GM23248 (cell line): ENCODE measurements at regions not wholly inside any gene's neighbourhood (a gene's known extent, or its start where the extent isn't known, plus 50 kb on each side); places are given as distances from the start of the nearest gene placed in this dataset.

Experiments used
- EZH2 ChIP-seq: fragments of 200-600 bp; sonication (generic); IDR thresholded peaks from 2 replicates; pipeline ENCODE4 v1.6.1; 2018; ENCODE audit warnings: antibody characterized with exemption, mild to moderate bottlenecking; ENCODE audit not compliant: insufficient read depth, poor library complexity, severe bottlenecking
- EZH2phosphoT487 ChIP-seq: fragments of 200-600 bp; sonication (generic); IDR thresholded peaks from 2 replicates; pipeline ENCODE4 v1.6.1; 2018; ENCODE audit warnings: antibody characterized with exemption, moderate library complexity, mild to moderate bottlenecking, low read depth; ENCODE audit not compliant: insufficient read depth

DNA sequence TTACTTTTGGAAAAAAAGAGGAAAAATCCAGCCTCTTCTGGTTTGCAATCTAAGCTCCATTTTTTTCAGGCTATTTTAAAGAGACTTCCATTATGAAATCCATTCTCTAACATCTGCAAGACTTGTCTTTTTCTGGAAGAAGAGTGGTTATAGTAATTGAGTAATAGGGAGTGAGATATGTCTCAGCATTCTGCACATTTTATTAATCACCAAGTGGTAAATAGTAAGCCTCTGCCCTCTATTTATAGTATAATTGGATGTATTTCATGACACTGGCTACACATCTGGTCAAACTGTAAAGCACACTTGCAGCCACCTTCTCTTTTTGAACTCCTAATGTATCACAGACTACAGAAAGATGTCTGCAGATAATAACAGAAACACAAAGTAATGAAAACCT, 391.1 kb downstream of the ETS1 start:
- TF ChIP-seq EZH2 (no peak), EZH2phosphoT487 (no peak)
